ENCODE measurements at regions not wholly inside any gene's neighbourhood (a gene's known extent, or its start where the extent isn't known, plus 50 kb on each side); places are given as distances from the start of the nearest gene placed in this dataset.

GRCh38 chr6:138682704-138683527 lies 90.7 kb upstream of the CCDC28A start:
- POLR2A ChIA-PET: interaction anchor here (1.6 kb wide), 1 partner anchor 9 kb away, joined by 7 read pairs; no protein-coding TSS in a partner anchor
- CTCF ChIA-PET: interaction anchor here (0.6 to 0.7 kb wide), 2 partner anchors 18 to 510 kb away, joined by 3 read pairs; no protein-coding TSS in a partner anchor
- TF ChIP-seq, protein P1, sequence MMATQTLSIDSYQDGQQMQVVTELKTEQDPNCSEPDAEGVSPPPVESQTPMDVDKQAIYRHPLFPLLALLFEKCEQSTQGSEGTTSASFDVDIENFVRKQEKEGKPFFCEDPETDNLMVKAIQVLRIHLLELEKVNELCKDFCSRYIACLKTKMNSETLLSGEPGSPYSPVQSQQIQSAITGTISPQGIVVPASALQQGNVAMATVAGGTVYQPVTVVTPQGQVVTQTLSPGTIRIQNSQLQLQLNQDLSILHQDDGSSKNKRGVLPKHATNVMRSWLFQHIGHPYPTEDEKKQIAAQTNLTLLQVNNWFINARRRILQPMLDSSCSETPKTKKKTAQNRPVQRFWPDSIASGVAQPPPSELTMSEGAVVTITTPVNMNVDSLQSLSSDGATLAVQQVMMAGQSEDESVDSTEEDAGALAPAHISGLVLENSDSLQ (IDR thresholded peaks at IDR 0.05): no peak
- no peak for TF ChIP-seq TARDBP (IDR thresholded peaks at IDR 0.05)
- no peak for TF ChIP-seq HDGF (IDR thresholded peaks at IDR 0.05; ENCODE audit: borderline replicate concordance)
- no peak for TF ChIP-seq ZNF384 (IDR thresholded peaks at IDR 0.05)
- no peak for TF ChIP-seq L3MBTL2 (conservative IDR thresholded peaks at IDR 0.05)
- no peak for TF ChIP-seq SUZ12 (IDR thresholded peaks at IDR 0.05)
- DNase-seq (ENCODE audit: extremely low spot score): no peak

GRCh38 chr6:138685257-138685656 lies 88.3 kb upstream of the CCDC28A start:
- TF ChIP-seq FOXM1 (IDR thresholded peaks at IDR 0.05; ENCODE audit: borderline replicate concordance) (no peak), SP1 (IDR thresholded peaks at IDR 0.05) (no peak), TARDBP (IDR thresholded peaks at IDR 0.05) (no peak), FOXA1 (IDR thresholded peaks at IDR 0.05) (no peak), ZNF384 (IDR thresholded peaks at IDR 0.05) (no peak), L3MBTL2 (conservative IDR thresholded peaks at IDR 0.05) (no peak), SUZ12 (IDR thresholded peaks at IDR 0.05) (no peak), HDGF (IDR thresholded peaks at IDR 0.05; ENCODE audit: borderline replicate concordance) (no peak), CTBP1 (IDR thresholded peaks at IDR 0.05; ENCODE audit: borderline replicate concordance) (no peak), FOXK2 (IDR thresholded peaks at IDR 0.05) (no peak), NFRKB (IDR thresholded peaks at IDR 0.05) (no peak), LEF1 (IDR thresholded peaks at IDR 0.05; ENCODE audit: borderline replicate concordance) (no peak), BHLHE40 (IDR thresholded peaks at IDR 0.05; ENCODE audit: borderline replicate concordance) (no peak), ELF4 (IDR thresholded peaks at IDR 0.05) (no peak), ARNT (IDR thresholded peaks at IDR 0.05) (no peak)
- TF ChIP-seq, protein P1 (IDR thresholded peaks at IDR 0.05): no peak
- POLR2A ChIA-PET: no interaction called here
- DNase-seq (ENCODE audit: extremely low spot score): no peak
- CTCF ChIA-PET: no interaction called here

DNA sequence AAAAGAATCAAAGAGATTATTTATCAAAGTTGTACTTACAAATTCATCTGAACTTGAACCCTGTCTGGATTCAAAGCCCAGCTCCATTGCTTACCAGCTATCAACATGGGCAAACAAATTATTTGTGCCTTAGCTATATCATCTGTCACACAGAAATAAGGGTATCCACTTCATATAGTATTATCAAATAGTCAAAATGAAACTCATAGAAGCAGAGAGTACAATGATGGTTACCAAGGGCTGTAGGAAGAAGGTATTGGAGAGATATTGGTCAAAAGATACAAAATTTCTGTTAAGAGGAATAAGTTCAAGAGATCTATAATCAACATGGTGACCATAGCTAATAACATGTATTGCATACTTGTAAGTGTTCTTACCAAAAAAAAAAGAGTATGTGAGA lies 87.8 kb upstream of the CCDC28A start:
- POLR2A ChIA-PET: no interaction called here
- TF ChIP-seq TARDBP (IDR thresholded peaks at IDR 0.05): no peak
- TF ChIP-seq FOXA1 (IDR thresholded peaks at IDR 0.05): no peak
- TF ChIP-seq SUZ12 (IDR thresholded peaks at IDR 0.05): no peak
- no peak for TF ChIP-seq ZNF384 (IDR thresholded peaks at IDR 0.05)
- TF ChIP-seq ARNT (IDR thresholded peaks at IDR 0.05): no peak
- TF ChIP-seq SP1 (IDR thresholded peaks at IDR 0.05): no peak
- no peak for DNase-seq (ENCODE audit: extremely low spot score)
- CTCF ChIA-PET: no interaction called here

- POLR2A ChIA-PET: no interaction called here
- TF ChIP-seq SP1 (IDR thresholded peaks at IDR 0.05) (no peak), NFRKB (IDR thresholded peaks at IDR 0.05) (no peak), FOXK2 (IDR thresholded peaks at IDR 0.05) (no peak), FOXM1 (IDR thresholded peaks at IDR 0.05; ENCODE audit: borderline replicate concordance) (no peak), BHLHE40 (IDR thresholded peaks at IDR 0.05; ENCODE audit: borderline replicate concordance) (no peak)
- CTCF ChIA-PET: no interaction called here
- no peak for DNase-seq (ENCODE audit: extremely low spot score)
These were observed 85.0 kb upstream of the CCDC28A start for GRCh38 chr6:138688580-138688979.

GRCh38 chr6:138689849-138690248 lies 83.7 kb upstream of the CCDC28A start:
- DNase-seq (ENCODE audit: extremely low spot score): no peak
- CTCF ChIA-PET: no interaction called here
- POLR2A ChIA-PET: no interaction called here
- no peak for TF ChIP-seq FOXA1 (IDR thresholded peaks at IDR 0.05)
- TF ChIP-seq LEF1 (IDR thresholded peaks at IDR 0.05; ENCODE audit: borderline replicate concordance): no peak
- TF ChIP-seq ZNF384 (IDR thresholded peaks at IDR 0.05): no peak
- TF ChIP-seq TARDBP (IDR thresholded peaks at IDR 0.05): no peak
- no peak for TF ChIP-seq CTBP1 (IDR thresholded peaks at IDR 0.05; ENCODE audit: borderline replicate concordance)
- TF ChIP-seq SP1 (IDR thresholded peaks at IDR 0.05): no peak
- no peak for TF ChIP-seq HDGF (IDR thresholded peaks at IDR 0.05; ENCODE audit: borderline replicate concordance)
- TF ChIP-seq ARNT (IDR thresholded peaks at IDR 0.05): no peak
- no peak for TF ChIP-seq FOXM1 (IDR thresholded peaks at IDR 0.05; ENCODE audit: borderline replicate concordance)
- TF ChIP-seq BHLHE40 (IDR thresholded peaks at IDR 0.05; ENCODE audit: borderline replicate concordance): no peak
- no peak for TF ChIP-seq ELF4 (IDR thresholded peaks at IDR 0.05)
- no peak for TF ChIP-seq FOXK2 (IDR thresholded peaks at IDR 0.05)
- TF ChIP-seq, protein P1 (IDR thresholded peaks at IDR 0.05): no peak
- no peak for TF ChIP-seq NFRKB (IDR thresholded peaks at IDR 0.05)
- TF ChIP-seq L3MBTL2 (conservative IDR thresholded peaks at IDR 0.05): no peak
- TF ChIP-seq SUZ12 (IDR thresholded peaks at IDR 0.05): no peak

- CTCF ChIA-PET: interaction anchor here (0.9 to 1.8 kb wide), 3 partner anchors 24 to 97 kb away, joined by 3 to 6 read pairs (median 4); no protein-coding TSS in a partner anchor
- no peak for DNase-seq (ENCODE audit: extremely low spot score)
- POLR2A ChIA-PET: interaction anchor here (0.6 to 1.9 kb wide), 5 partner anchors 17 to 98 kb away, joined by 3 to 7 read pairs (median 5); no protein-coding TSS in a partner anchor
- TF ChIP-seq TARDBP (IDR thresholded peaks at IDR 0.05) (no peak), FOXK2 (IDR thresholded peaks at IDR 0.05) (no peak), FOXM1 (IDR thresholded peaks at IDR 0.05; ENCODE audit: borderline replicate concordance) (no peak), HDGF (IDR thresholded peaks at IDR 0.05; ENCODE audit: borderline replicate concordance) (no peak), CTBP1 (IDR thresholded peaks at IDR 0.05; ENCODE audit: borderline replicate concordance) (no peak), NFRKB (IDR thresholded peaks at IDR 0.05) (no peak), LEF1 (IDR thresholded peaks at IDR 0.05; ENCODE audit: borderline replicate concordance) (no peak), FOXA1 (IDR thresholded peaks at IDR 0.05) (no peak), SP1 (IDR thresholded peaks at IDR 0.05) (no peak), ARNT (IDR thresholded peaks at IDR 0.05) (no peak), SUZ12 (IDR thresholded peaks at IDR 0.05) (no peak), ZNF384 (IDR thresholded peaks at IDR 0.05) (no peak), L3MBTL2 (conservative IDR thresholded peaks at IDR 0.05) (no peak), ELF4 (IDR thresholded peaks at IDR 0.05) (no peak)
- TF ChIP-seq, protein P1 (IDR thresholded peaks at IDR 0.05): no peak
These were observed 82.5 kb upstream of the CCDC28A start for GRCh38 chr6:138690975-138691594.
